GM18505 (cell line): ENCODE measurements at regions not wholly inside any gene's neighbourhood (a gene's known extent, or its start where the extent isn't known, plus 50 kb on each side); places are given as distances from the start of the nearest gene placed in this dataset.

Experiments used
- ATAC-seq: cut with Tn5 transposase; IDR thresholded peaks from one replicate; pipeline ENCODE4 v1.9.1; 2021; ENCODE audit not compliant: unreplicated experiment
- POLR2A ChIP-seq: IDR thresholded peaks from 4 replicates; pipeline ENCODE4 v1.6.1; 2011; ENCODE audit warnings: borderline replicate concordance; ENCODE audit not compliant: insufficient read depth, insufficient read length; ENCODE audit errors: extremely low read depth

DNA sequence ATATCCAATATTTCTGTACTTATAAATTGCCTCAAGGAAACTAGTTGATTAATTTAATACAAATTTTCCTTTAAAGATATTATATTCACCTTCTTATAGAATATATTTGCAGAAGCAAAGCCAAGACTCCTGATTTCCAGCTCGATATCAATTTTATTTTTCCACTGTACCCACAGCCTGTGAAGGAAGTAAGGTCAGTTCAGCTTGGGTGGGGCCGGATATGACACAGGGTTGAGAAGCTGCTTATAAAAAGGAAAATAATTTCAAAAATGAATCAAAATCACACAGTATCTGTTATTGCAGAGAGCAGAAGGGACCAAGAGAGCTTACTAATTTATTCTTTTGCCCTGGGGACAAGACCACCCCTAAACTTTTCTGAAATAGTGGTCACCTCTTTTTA lies 491.4 kb downstream of the TUSC7 start:
- TF ChIP-seq POLR2A = no peak
- ATAC-seq = no peak

DNA sequence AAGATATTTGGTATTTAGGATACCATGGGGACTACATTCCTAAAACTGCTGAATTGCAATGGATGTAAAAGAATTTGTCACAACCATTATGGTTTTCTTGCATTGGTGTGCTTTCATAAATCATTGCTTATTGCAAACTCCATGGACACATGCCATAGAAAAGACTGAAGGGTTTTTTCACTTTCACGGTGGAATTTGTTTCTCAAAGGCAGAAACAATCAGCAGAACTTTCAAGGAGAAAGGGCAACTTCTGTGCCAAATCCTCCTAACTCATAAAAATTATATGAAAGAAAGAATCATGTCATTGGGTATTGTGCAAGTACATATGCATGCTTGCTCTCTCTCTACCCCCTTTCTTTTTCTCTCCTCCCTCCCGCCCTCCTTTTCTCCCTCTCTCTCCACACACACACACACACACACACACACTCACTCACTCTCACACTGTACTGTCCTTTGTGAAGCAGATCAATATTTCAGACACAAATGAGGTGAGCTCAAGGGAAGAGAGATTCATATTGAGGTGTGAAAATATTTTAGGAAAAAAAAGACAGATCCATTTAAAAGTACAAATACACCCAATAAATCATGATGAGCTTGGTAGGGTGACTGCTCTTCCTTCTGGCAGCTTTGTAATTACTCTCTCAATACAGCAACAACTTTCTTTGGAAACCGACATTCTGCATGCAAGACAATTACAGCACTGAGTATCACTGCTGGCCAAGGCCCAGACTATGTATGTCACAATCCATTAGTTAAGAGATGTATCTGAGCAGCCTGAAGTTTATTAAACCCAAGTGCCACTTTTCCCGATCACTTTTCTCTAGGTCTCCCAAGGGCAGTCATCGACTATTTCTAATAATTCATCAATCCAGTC lies 492.6 kb downstream of the TUSC7 start:
- no peak for TF ChIP-seq POLR2A
- ATAC-seq = no peak

DNA sequence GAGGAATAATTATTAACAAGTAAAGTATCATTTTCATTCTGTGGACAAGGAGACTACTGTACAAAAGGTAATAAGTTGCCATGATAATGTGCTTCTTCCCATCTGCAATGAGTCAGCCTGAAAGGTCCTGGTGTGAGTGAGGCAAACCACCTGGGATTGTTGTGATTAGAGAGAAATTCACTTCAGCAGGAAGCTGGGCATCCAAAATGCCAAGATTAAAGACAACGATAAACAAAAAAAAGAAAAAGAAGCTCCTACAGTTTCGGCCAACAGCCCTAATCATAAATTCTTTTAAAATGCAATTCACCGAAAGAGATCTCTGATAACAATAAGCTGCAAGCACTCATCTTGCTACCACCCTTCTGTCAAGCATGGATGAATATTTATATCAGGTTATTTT lies 507.8 kb downstream of the TUSC7 start:
- no peak for TF ChIP-seq POLR2A
- ATAC-seq = no peak

DNA sequence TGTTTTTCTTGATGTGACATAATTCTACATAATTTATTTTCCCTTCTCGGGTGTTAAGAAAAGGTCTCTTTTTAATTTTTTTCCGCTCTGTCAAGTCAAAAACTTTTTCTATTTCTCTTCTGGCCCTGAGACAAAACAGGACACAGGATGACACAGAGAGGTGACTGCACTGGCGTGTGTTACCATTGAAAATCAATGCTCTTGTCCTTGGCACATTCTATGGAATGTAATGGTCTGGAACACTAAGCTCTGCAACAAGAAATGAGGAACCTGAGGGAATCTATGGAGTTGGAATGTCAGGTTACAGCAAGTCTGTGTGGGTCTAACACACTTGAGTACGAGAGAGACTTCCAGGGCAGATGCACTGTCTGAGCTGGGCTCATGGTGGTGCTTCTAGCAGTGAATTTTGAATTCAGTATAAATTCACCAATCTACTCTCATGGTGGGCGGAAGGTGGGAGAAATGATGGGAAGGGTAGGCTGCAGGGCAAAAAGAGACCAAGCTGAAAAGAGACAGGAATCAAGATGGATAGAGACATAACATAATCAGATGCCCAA lies 508.3 kb downstream of the TUSC7 start:
- ATAC-seq = no peak
- TF ChIP-seq POLR2A = no peak

DNA sequence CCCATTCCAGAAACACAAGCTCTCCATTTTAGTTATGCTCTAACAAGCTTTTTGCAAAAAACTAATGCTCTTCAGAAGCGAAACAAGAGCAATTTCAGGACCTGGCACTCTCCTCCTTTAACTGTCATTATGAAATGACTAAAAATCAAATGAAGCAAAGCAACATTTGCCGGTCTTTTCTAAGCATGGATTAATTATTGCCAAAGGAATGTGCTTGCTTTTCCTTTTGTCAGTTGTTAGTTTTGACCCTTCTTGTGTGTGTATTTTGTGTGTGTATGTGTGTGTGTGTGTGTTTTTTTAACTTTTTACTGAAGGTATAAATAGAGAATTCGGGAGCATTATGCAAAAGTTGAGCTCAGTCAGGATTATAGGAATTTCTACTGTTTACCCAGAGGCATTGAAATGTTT lies 509.1 kb downstream of the TUSC7 start:
- no peak for TF ChIP-seq POLR2A
- ATAC-seq = no peak

DNA sequence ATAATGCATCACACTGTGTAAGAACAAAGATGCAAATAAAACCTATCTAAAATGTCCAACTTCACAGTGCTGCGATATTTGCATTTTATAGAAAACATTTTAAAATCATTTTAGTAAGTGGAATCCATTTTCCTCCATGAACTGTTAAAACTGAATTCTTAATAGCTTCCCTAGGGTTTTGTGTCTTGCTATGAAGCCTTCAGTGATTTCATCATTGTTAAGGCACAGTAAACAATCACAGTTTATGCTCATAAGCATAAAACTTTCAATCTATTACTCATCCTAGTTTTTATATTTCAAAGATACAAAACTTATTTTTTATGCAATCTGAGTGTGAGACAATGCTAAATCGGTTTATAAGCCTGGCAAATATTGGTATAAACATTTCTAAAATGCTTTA lies 509.7 kb downstream of the TUSC7 start:
- TF ChIP-seq POLR2A = no peak
- ATAC-seq = no peak

DNA sequence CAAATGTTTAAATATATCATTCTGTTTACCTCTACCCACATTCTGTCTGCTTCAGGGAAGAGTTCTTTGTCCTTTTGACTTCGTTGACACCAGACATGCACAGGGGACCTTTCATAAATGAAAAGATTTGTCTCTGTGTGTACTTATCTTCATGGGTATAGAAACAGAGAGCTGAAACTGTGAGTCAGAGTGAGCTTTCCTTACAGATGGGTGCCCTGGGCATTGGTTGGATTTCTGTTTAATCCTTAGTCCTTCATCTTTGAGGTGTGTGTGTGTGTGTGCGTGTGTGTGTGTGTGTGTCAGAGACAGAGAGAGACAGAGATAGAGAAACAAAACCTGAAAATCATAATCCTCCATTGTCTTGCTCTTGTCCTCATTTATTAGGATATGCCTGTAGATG lies 517.4 kb downstream of the TUSC7 start:
- no peak for ATAC-seq
- TF ChIP-seq POLR2A = no peak

DNA sequence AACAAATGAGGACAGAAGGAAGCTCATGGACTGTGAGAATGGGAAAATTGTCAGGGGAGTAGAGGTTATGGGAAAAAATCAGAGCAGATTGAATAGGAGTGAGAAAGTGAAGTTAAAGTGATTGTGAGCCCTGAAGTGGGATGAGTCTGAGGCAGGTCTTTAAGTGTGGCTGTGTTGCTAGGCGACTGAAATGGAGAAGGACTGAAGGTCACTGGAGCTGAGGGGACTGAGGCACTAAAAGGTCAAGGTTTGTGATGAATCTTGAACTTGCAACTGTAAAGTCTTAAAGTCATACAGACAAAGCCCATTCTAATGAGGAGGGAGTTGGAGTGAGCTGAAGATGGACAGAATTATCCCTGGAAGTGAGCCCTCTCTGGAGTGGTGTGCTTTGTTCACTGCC lies 518.9 kb downstream of the TUSC7 start:
- TF ChIP-seq POLR2A = no peak
- ATAC-seq = no peak

DNA sequence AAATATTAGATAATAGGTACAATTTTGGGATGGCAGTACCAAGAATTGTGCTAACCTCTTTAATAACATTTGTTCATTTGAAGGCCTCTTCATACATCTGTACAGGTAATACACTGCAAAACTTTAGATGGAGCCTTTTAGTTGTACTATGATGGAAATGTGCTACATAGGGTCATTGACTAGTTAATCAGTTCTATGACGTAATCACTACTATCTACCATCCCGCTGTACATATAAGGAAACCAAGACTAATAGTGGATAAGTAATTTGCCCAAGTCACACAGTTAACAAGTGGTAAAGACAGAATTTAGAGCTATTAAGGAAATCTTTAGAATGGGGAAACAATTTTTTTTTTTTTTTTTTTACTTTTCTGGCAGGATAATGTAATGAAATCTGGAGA lies 521.3 kb downstream of the TUSC7 start:
- ATAC-seq = no peak
- TF ChIP-seq POLR2A = no peak

DNA sequence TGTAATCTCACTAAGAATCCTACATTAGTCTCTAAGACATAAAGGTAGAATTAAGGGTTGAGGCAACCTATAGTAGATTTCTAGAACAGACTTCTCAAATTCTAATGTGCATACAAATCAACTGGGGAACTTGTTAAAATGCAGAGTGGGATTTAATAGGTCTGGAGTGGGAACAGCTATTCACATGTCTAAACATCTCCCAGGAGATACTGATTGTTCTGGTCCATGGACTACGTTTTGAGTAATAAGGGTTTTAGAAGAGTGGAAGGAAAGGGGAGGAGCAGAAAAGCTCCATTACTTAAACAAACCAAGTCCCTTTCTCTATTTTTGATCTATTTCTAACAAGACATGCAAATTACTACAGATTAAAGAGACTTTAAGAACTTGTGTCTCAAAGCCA lies 524.8 kb downstream of the TUSC7 start:
- no peak for TF ChIP-seq POLR2A
- ATAC-seq = no peak

DNA sequence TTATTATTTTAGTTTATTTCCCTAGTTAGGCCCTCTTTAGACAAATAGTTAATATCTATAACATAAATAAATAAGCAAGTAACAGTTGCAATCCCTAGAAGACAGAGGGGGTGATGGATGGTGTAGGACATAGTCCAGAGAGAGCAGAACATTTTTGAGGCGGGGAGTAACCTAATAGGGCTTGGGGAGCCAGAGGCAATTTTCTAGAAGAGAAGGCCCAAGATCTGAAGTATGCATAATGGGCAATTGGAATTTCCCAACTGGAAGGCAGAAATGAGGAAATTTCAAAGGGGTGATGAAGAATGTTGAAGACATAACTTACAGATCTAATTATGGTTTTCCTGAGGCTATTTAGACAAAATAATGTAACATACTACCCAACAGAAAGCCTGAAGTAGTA lies 525.7 kb downstream of the TUSC7 start:
- TF ChIP-seq POLR2A = no peak

DNA sequence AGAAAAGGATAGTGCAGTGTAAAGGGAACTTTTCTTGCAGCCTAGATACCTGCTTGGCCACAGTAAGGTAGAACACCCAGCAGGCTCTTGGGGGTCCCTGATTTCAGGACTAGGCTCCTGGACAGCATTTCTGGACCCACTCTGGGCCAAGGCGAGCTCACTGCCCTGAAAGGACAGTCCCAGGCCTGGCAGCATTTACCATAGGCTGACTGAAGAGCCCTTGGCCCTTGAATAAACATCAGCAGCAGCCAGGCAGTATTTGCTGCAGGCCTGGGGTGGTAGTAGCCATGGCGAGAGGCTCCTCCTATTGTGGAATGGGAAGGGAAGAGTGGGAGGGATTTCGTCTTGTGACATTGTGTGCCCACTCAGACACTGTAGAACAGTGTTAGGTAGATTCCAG lies 529.2 kb downstream of the TUSC7 start:
- no peak for ATAC-seq
- TF ChIP-seq POLR2A = no peak

More for the DNA sequence above, 525.7 kb downstream of the TUSC7 start:
- no peak for ATAC-seq

DNA sequence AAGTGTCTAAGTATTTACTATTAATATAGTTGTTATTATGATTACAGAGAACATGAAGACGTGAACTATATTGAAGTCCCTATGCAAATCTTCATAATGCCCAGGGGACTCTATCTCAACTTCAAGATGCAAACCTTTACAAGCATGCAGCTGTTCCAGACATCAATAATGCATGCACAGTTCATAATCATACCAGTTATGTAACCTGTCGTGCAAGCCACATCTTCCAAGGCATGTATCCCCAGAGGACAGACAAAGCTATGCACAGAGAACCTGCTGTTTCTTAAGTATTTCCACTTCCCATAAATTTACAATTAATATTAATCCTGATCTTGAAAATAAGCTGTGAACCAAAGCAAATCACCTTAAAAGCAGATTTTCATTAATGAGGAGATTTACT lies 534.1 kb downstream of the TUSC7 start:
- ATAC-seq = no peak
- no peak for TF ChIP-seq POLR2A
